MM.1S (cell line): ENCODE measurements at regions not wholly inside any gene's neighbourhood (a gene's known extent, or its start where the extent isn't known, plus 50 kb on each side); places are given as distances from the start of the nearest gene placed in this dataset.

ENCODE experiments used
- DNase-seq: peaks from one replicate; pipeline ENCODE4 v3.0.0-alpha.2; 2015
- H2AFZ ChIP-seq: fragments of 300-600 bp; sonication (generic); 2 replicates; pipeline ENCODE4 v1.6.0; 2016; ENCODE audit warnings: antibody characterized with exemption, low read length
- H3F3A ChIP-seq: fragments of 300-600 bp; sonication (generic); 2 replicates; pipeline ENCODE4 v1.6.1; 2016; ENCODE audit warnings: mild to moderate bottlenecking, antibody characterized with exemption, low read length, moderate library complexity, mixed read lengths; ENCODE audit not compliant: insufficient read depth
- H3K27ac ChIP-seq: fragments of 300-600 bp; sonication (generic); 2 replicates; pipeline ENCODE4 v1.5.1; 2016; ENCODE audit warnings: mild to moderate bottlenecking, low read length
- H3K27me3 ChIP-seq: fragments of 300-600 bp; sonication (generic); replicated peaks from 2 replicates; pipeline ENCODE4 v1.6.0; 2016; ENCODE audit warnings: low read length; ENCODE audit not compliant: insufficient read depth
- H3K36me3 ChIP-seq: fragments of 300-600 bp; sonication (generic); replicated peaks from 2 replicates; pipeline ENCODE4 v1.6.1; 2016; ENCODE audit warnings: mild to moderate bottlenecking, low read length, mixed read lengths; ENCODE audit not compliant: insufficient read depth
- H3K4me1 ChIP-seq: fragments of 300-600 bp; sonication (generic); 2 replicates; pipeline ENCODE4 v1.6.1; 2016; ENCODE audit warnings: low read length, mixed read lengths
- H3K4me2 ChIP-seq: fragments of 300-600 bp; sonication (generic); 2 replicates; pipeline ENCODE4 v1.6.0; 2016; ENCODE audit warnings: low read depth, low read length
- H3K4me3 ChIP-seq: fragments of 300-600 bp; sonication (generic); 2 replicates; pipeline ENCODE4 v1.5.1; 2016; ENCODE audit warnings: low read length, mixed read lengths
- H3K79me2 ChIP-seq: fragments of 300-600 bp; sonication (generic); 2 replicates; pipeline ENCODE4 v1.6.1; 2016; ENCODE audit warnings: mixed run types, low read length, mixed read lengths
- H3K9ac ChIP-seq: fragments of 300-600 bp; sonication (generic); 2 replicates; pipeline ENCODE4 v1.6.1; 2016; ENCODE audit warnings: low read length, mixed read lengths
- H3K9me2 ChIP-seq: fragments of 300-600 bp; sonication (generic); replicated peaks from 2 replicates; pipeline ENCODE4 v1.6.1; 2016; ENCODE audit warnings: mild to moderate bottlenecking, low read length, mixed read lengths; ENCODE audit not compliant: insufficient read depth
- H3K9me3 ChIP-seq: fragments of 300-600 bp; sonication (generic); replicated peaks from 2 replicates; pipeline ENCODE4 v1.6.1; 2016; ENCODE audit warnings: mild to moderate bottlenecking, low read length, mixed read lengths; ENCODE audit not compliant: insufficient read depth
- H4K20me1 ChIP-seq: fragments of 300-600 bp; sonication (generic); 2 replicates; pipeline ENCODE4 v1.6.1; 2016; ENCODE audit warnings: mild to moderate bottlenecking, low read length, moderate library complexity, mixed read lengths; ENCODE audit not compliant: insufficient read depth
- CTCF ChIP-seq: fragments of 300-600 bp; sonication (generic); IDR thresholded peaks from 2 replicates; pipeline ENCODE4 v1.5.1; 2016; ENCODE audit warnings: antibody characterized with exemption, low read length, mixed read lengths
- EZH2 ChIP-seq: fragments of 300-600 bp; sonication (generic); optimal IDR thresholded peaks from 2 replicates; pipeline ENCODE3; 2017; ENCODE audit warnings: low read depth, mild to moderate bottlenecking, antibody characterized with exemption, low read length, mixed read lengths
- EZH2phosphoT487 ChIP-seq: fragments of 300-600 bp; sonication (generic); IDR thresholded peaks from 2 replicates; pipeline ENCODE4 v1.6.1; 2018; ENCODE audit warnings: antibody characterized with exemption, low read length

GRCh38 chr16:66207883-66208265, 158.6 kb upstream of the CDH5 start:
- no peak overlapping the region for H3K4me2 ChIP-seq
- H4K20me1 ChIP-seq = no peaks in the 10 kb centered on the region
- H3K4me3 ChIP-seq = no peak overlapping the region
- H3K27ac ChIP-seq = no peak overlapping the region
- TF ChIP-seq EZH2phosphoT487 = no peak
- H3F3A ChIP-seq = no peaks in the 10 kb centered on the region
- no peaks in the 10 kb centered on the region for H3K79me2 ChIP-seq
- H2AFZ ChIP-seq = no peak overlapping the region
- H3K36me3 ChIP-seq = no peaks in the 10 kb centered on the region
- H3K9ac ChIP-seq = no peak overlapping the region
- H3K9me3 ChIP-seq = no peaks in the 10 kb centered on the region
- no peak for DNase-seq
- H3K27me3 ChIP-seq = no peaks in the 10 kb centered on the region
- H3K9me2 ChIP-seq = no peaks in the 10 kb centered on the region
- no peaks in the 10 kb centered on the region for H3K4me1 ChIP-seq

GRCh38 chr16:66207139-66207882, 159.2 kb upstream of the CDH5 start:
- H3K9me3 ChIP-seq = no peaks in the 10 kb centered on the region
- H3K36me3 ChIP-seq = no peaks in the 10 kb centered on the region
- no peaks in the 10 kb centered on the region for H3K4me1 ChIP-seq
- H3K9ac ChIP-seq = no peak overlapping the region
- no peaks in the 10 kb centered on the region for H3F3A ChIP-seq
- no peak for DNase-seq
- H3K4me3 ChIP-seq = no peak overlapping the region
- H3K79me2 ChIP-seq = no peaks in the 10 kb centered on the region
- H3K9me2 ChIP-seq = no peaks in the 10 kb centered on the region
- no peak overlapping the region for H2AFZ ChIP-seq
- H3K27ac ChIP-seq = no peak overlapping the region
- H3K4me2 ChIP-seq = no peak overlapping the region
- no peaks in the 10 kb centered on the region for H4K20me1 ChIP-seq
- no peak for TF ChIP-seq EZH2phosphoT487
- TF ChIP-seq CTCF = no peak
- no peak for TF ChIP-seq EZH2
- no peaks in the 10 kb centered on the region for H3K27me3 ChIP-seq

- Histone ChIP-seq H3K36me3 (no peaks in the 10 kb centered on the region), H3K9me2 (no peaks in the 10 kb centered on the region), H3K27ac (no peak overlapping the region), H3K4me3 (no peak overlapping the region), H3K9me3 (no peaks in the 10 kb centered on the region), H3F3A (no peaks in the 10 kb centered on the region), H3K4me2 (no peak overlapping the region), H2AFZ (no peak overlapping the region), H3K27me3 (no peaks in the 10 kb centered on the region), H3K4me1 (no peaks in the 10 kb centered on the region), H3K9ac (no peak overlapping the region), H3K79me2 (no peaks in the 10 kb centered on the region), H4K20me1 (no peaks in the 10 kb centered on the region)
- TF ChIP-seq EZH2 = no peak
- TF ChIP-seq EZH2phosphoT487 = no peak
- TF ChIP-seq CTCF = no peak
- no peak for DNase-seq
Observed at GRCh38 chr16:66206363-66206762, 160.1 kb upstream of the CDH5 start.
